H9 (cell line): ENCODE measurements at regions not wholly inside any gene's neighbourhood (a gene's known extent, or its start where the extent isn't known, plus 50 kb on each side); places are given as distances from the start of the nearest gene placed in this dataset.

Source experiments
- DNase-seq: peaks from one replicate; pipeline ENCODE4 v3.0.0-alpha.2; 2017
- H2AFZ ChIP-seq: one replicate; pipeline ENCODE4 v1.6.1; 2013; ENCODE audit warnings: mild to moderate bottlenecking, low read length, control low read depth, moderate library complexity
- H2AK5ac ChIP-seq: 2 replicates; pipeline ENCODE4 v1.6.1; 2013; ENCODE audit warnings: low read length, control low read depth, mixed read lengths; ENCODE audit not compliant: insufficient read length
- H2BK120ac ChIP-seq: one replicate; pipeline ENCODE4 v1.6.1; 2013; ENCODE audit warnings: low read depth, mild to moderate bottlenecking, low read length, control low read depth, inconsistent platforms; ENCODE audit not compliant: poor library complexity, severe bottlenecking
- H2BK12ac ChIP-seq: 2 replicates; pipeline ENCODE4 v1.6.1; 2013; ENCODE audit warnings: low read length, control low read depth, mixed read lengths, low read depth; ENCODE audit not compliant: insufficient read length
- H2BK15ac ChIP-seq: 2 replicates; pipeline ENCODE4 v1.6.1; 2013; ENCODE audit warnings: low read depth, low read length, control low read depth
- H2BK20ac ChIP-seq: one replicate; pipeline ENCODE4 v1.6.1; 2013; ENCODE audit warnings: low read depth, mild to moderate bottlenecking, low read length, control low read depth, inconsistent platforms; ENCODE audit not compliant: poor library complexity, severe bottlenecking
- H2BK5ac ChIP-seq: 2 replicates; pipeline ENCODE4 v1.6.1; 2013; ENCODE audit warnings: low read length, control low read depth, mixed read lengths; ENCODE audit not compliant: insufficient read length
- H3K14ac ChIP-seq: 2 replicates; pipeline ENCODE4 v1.6.1; 2013; ENCODE audit warnings: low read length, control low read depth; ENCODE audit not compliant: insufficient read depth
- H3K18ac ChIP-seq: 2 replicates; pipeline ENCODE4 v1.6.1; 2013; ENCODE audit warnings: low read depth, mild to moderate bottlenecking, mixed read lengths, low read length, control low read depth; ENCODE audit not compliant: insufficient read length
- H3K23ac ChIP-seq: 2 replicates; pipeline ENCODE4 v1.6.1; 2013; ENCODE audit warnings: low read length, control low read depth, mixed read lengths, low read depth; ENCODE audit not compliant: insufficient read length
- H3K23me2 ChIP-seq: 2 replicates; pipeline ENCODE4 v1.6.1; 2013; ENCODE audit warnings: low read depth, mild to moderate bottlenecking, mixed read lengths, low read length, control low read depth; ENCODE audit not compliant: insufficient read length, poor library complexity, severe bottlenecking
- H3K27ac ChIP-seq: 2 replicates; pipeline ENCODE4 v1.5.1; 2013; ENCODE audit warnings: low read length, control low read depth, mixed read lengths, low read depth; ENCODE audit not compliant: insufficient read length
- H3K27me3 ChIP-seq: 2 replicates; pipeline ENCODE4 v1.6.1; 2013; ENCODE audit warnings: low read length, control low read depth, inconsistent platforms; ENCODE audit not compliant: insufficient read depth
- H3K4ac ChIP-seq: 2 replicates; pipeline ENCODE4 v1.6.1; 2013; ENCODE audit warnings: low read depth, mild to moderate bottlenecking, control low read depth, inconsistent platforms, low read length, moderate library complexity
- H3K4me1 ChIP-seq: 2 replicates; pipeline ENCODE4 v1.6.1; 2013; ENCODE audit warnings: low read length, control low read depth, inconsistent platforms; ENCODE audit not compliant: insufficient read depth
- H3K4me2 ChIP-seq: 2 replicates; pipeline ENCODE4 v1.6.1; 2013; ENCODE audit warnings: low read length, control low read depth, mixed read lengths; ENCODE audit not compliant: insufficient read length, insufficient read depth
- H3K56ac ChIP-seq: 2 replicates; pipeline ENCODE4 v1.6.1; 2013; ENCODE audit warnings: low read depth, mild to moderate bottlenecking, mixed read lengths, low read length, control low read depth; ENCODE audit not compliant: insufficient read length
- H3K79me1 ChIP-seq: 2 replicates; pipeline ENCODE4 v1.6.1; 2013; ENCODE audit warnings: low read depth, mild to moderate bottlenecking, moderate library complexity, low read length, control low read depth, inconsistent platforms; ENCODE audit not compliant: insufficient read depth, poor library complexity, severe bottlenecking
- H3K79me2 ChIP-seq: 2 replicates; pipeline ENCODE4 v1.6.1; 2013; ENCODE audit warnings: low read length, control low read depth, inconsistent platforms; ENCODE audit not compliant: insufficient read depth
- H3K9ac ChIP-seq: 2 replicates; pipeline ENCODE4 v1.6.1; 2013; ENCODE audit warnings: low read length, control low read depth, mixed read lengths; ENCODE audit not compliant: insufficient read length; ENCODE audit errors: extremely low read depth
- H3K9me3 ChIP-seq: one replicate; pipeline ENCODE4 v1.6.1; 2013; ENCODE audit warnings: low read depth, low read length, inconsistent platforms; ENCODE audit not compliant: control insufficient read depth
- H3T11ph ChIP-seq: one replicate; pipeline ENCODE4 v1.6.1; 2013; ENCODE audit warnings: mild to moderate bottlenecking, low read length, control low read depth, inconsistent platforms
- H4K20me1 ChIP-seq: one replicate; pipeline ENCODE4 v1.6.1; 2013; ENCODE audit not compliant: control insufficient read depth, insufficient read length, insufficient read depth
- H4K5ac ChIP-seq: 2 replicates; pipeline ENCODE4 v1.6.1; 2013; ENCODE audit warnings: low read depth, mild to moderate bottlenecking, mixed read lengths, low read length, control low read depth; ENCODE audit not compliant: insufficient read length
- H4K8ac ChIP-seq: replicated peaks from 2 replicates; pipeline ENCODE4 v1.6.1; 2013; ENCODE audit warnings: low read length, control low read depth, mixed read lengths, low read depth; ENCODE audit not compliant: insufficient read length
- H4K91ac ChIP-seq: 2 replicates; pipeline ENCODE4 v1.6.1; 2013; ENCODE audit warnings: low read depth, mild to moderate bottlenecking, moderate library complexity, mixed read lengths, low read length, control low read depth; ENCODE audit not compliant: insufficient read length
- H3K27ac Mint-ChIP-seq, 3 experiments: 2 replicates in 2 of 3; 3 replicates in 1 of 3; pipeline ENCODE4 v1.8.0; 2020 to 2021; ENCODE audit warnings: mixed read lengths in 3 of 3, mild to moderate bottlenecking in 1 of 3, moderate library complexity in 1 of 3
- H3K27me3 Mint-ChIP-seq: 2 replicates; pipeline ENCODE4 v1.8.0; 2021; ENCODE audit warnings: low read depth, mild to moderate bottlenecking, moderate library complexity, mixed read lengths
- H3K36me3 Mint-ChIP-seq, 3 experiments: 2 replicates in 2 of 3; 3 replicates in 1 of 3; pipeline ENCODE4 v1.8.0; 2020 to 2021; ENCODE audit warnings: low read depth in 3 of 3, mixed read lengths in 3 of 3; ENCODE audit not compliant: insufficient read depth in 1 of 3
- H3K4me1 Mint-ChIP-seq, 2 experiments: 2 replicates each; pipeline ENCODE4 v1.8.0; 2020; ENCODE audit warnings: mixed read lengths in 2 of 2
- H3K4me3 Mint-ChIP-seq, 2 experiments: 2 replicates in 1 of 2; 3 replicates in 1 of 2; pipeline ENCODE4 v1.8.0; 2020 to 2021; ENCODE audit warnings: mild to moderate bottlenecking in 2 of 2, mixed read lengths in 2 of 2, moderate library complexity in 1 of 2
- H3K9me3 Mint-ChIP-seq, 2 experiments: 2 replicates in 1 of 2; 3 replicates in 1 of 2; pipeline ENCODE4 v1.8.0; 2020; ENCODE audit warnings: mild to moderate bottlenecking in 2 of 2, mixed read lengths in 2 of 2, moderate library complexity in 1 of 2
- CTCF ChIP-seq: fragments of 200-600 bp; sonication (generic); conservative IDR thresholded peaks from 3 replicates; pipeline ENCODE4 v1.8.0; 2021; ENCODE audit warnings: antibody characterized with exemption, mild to moderate bottlenecking
- WGBS: extraction: QIAGEN DNeasy Blood & Tissue Kit; methylation state at CpG from one replicate; pipeline ENCODE4 v1.1.7; 2013; ENCODE audit warnings: missing lambda C conversion rate, low lambda C conversion rate, mixed read lengths; ENCODE audit not compliant: insufficient read length; ENCODE audit errors: extremely low coverage; 5-methylcytosine and 5-hydroxymethylcytosine counted together

- Mint-ChIP-seq H3K4me3 (no peak overlapping the region), H3K36me3 (no peaks in the 10 kb centered on the region; a peak in 2 of 7 replicates)
- no peak for TF ChIP-seq CTCF
Measured at GRCh38 chr4:27173280-27173679, 312.6 kb downstream of the STIM2 start.

More at GRCh38 chr4:27173280-27173679, 312.6 kb downstream of the STIM2 start:
- no peak overlapping the region for H2AK5ac ChIP-seq
- no peak overlapping the region for H3K56ac ChIP-seq
- H3K4me1 ChIP-seq, result no peaks in the 10 kb centered on the region
- no peak overlapping the region for H3K9ac ChIP-seq
- no peak overlapping the region for H2BK5ac ChIP-seq
- H3K14ac ChIP-seq, result no peak overlapping the region
- H4K5ac ChIP-seq, result no peak overlapping the region
- Mint-ChIP-seq H3K4me1 (peaks cover 4 to 8% of the 10 kb centered on the region in 2 experiments; a peak in 3 of 4 replicates), H3K9me3 (peaks cover 3 to 8% of the 10 kb centered on the region in 2 experiments; a peak in 4 of 5 replicates), H3K27me3 (no peaks in the 10 kb centered on the region; the same call in none of the 2 replicates), H3K27ac (no peak overlapping the region)
- H3K4me2 ChIP-seq, result no peak overlapping the region
- H3K27ac ChIP-seq, result no peak overlapping the region
- H3K79me1 ChIP-seq, result no peaks in the 10 kb centered on the region
- no peak overlapping the region for H3K4ac ChIP-seq
- whole genome bisulfite sequencing, result no CpG with 5 or more reads among the region's 7 CpGs
- H2BK20ac ChIP-seq, result no peak overlapping the region
- no peak overlapping the region for H3K18ac ChIP-seq
- H4K8ac ChIP-seq, result no peak overlapping the region
- H2AFZ ChIP-seq, result no peak overlapping the region
- no peaks in the 10 kb centered on the region for H3K79me2 ChIP-seq
- no peaks in the 10 kb centered on the region for H3K9me3 ChIP-seq
- H4K20me1 ChIP-seq, result no peaks in the 10 kb centered on the region
- no peak overlapping the region for H2BK15ac ChIP-seq
- no peak overlapping the region for H3T11ph ChIP-seq
- no peak overlapping the region for H4K91ac ChIP-seq
- no peak overlapping the region for H2BK120ac ChIP-seq
- no peak for DNase-seq
- no peaks in the 10 kb centered on the region for H3K27me3 ChIP-seq
- H2BK12ac ChIP-seq, result no peak overlapping the region
- no peak overlapping the region for H3K23ac ChIP-seq
- no peaks in the 10 kb centered on the region for H3K23me2 ChIP-seq
